AG09319 (cell line): ENCODE measurements at regions not wholly inside any gene's neighbourhood (a gene's known extent, or its start where the extent isn't known, plus 50 kb on each side); places are given as distances from the start of the nearest gene placed in this dataset.

Experiments
- DNase-seq: peaks from one replicate; pipeline ENCODE4 v3.0.0-alpha.2; 2010; ENCODE audit warnings: low read depth; ENCODE audit errors: extremely low read depth
- CTCF ChIP-seq: IDR thresholded peaks from 2 replicates; pipeline ENCODE4 v1.5.1; 2011; ENCODE audit warnings: low read depth, mild to moderate bottlenecking, inconsistent platforms, low read length, moderate library complexity

DNA sequence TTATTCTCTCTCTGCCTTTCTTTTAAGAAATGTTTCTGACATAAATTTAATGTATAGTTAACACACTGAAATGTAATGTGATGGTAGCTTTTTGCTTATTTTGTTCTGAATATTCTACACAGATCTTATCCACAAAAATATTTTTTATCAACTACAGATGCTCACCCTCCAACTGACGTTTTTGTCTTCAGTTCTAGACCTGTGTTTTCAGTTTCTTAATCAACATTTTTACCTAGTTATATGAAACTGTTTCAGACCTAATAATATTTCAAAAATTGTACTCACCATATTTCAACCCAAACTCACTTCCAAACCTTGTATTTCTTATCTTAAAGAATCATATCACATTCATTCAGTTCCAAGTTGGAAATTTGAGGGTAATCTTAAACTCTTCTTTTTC, 452.8 kb downstream of the RFPL4B start:
- no peak for DNase-seq
- TF ChIP-seq CTCF: no peak

DNA sequence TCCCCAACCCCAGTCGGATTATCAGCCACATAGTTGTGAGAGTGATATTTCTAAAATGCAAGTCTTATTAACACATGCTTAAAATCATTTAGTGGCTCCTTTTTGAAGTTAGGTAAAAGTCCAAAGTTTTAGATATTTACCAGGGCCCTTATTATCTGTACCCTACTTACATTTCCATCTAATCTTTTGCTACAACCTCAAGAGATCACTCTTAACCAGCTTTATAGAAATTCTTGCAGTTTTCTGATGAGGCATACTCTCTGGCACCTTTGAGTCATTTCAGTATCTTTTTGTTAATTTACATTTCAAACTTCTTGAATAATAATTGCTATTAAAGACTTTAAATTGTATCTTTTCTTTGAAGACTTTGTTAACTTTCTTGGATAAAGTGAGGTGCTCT, 453.3 kb downstream of the RFPL4B start:
- DNase-seq: no peak
- no peak for TF ChIP-seq CTCF

DNA sequence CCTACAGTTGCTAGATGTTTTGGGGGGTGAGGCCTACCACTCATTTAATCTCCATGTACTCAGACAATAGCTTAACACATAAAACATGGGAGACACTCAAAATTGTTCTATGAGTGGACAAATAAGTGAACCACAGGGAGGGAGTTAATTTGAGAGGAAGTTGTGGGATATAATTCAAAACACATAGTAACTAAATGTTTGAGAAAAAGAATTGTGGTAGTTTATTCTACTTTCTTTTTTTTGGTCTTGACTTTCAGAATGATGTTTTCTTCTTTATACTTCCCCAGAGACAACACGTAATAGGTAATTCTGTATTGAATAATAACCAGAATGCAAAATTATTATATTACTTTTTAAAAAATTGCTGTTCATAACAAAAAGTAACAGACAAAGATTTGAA, 453.8 kb downstream of the RFPL4B start:
- DNase-seq: no peak
- TF ChIP-seq CTCF: no peak

DNA sequence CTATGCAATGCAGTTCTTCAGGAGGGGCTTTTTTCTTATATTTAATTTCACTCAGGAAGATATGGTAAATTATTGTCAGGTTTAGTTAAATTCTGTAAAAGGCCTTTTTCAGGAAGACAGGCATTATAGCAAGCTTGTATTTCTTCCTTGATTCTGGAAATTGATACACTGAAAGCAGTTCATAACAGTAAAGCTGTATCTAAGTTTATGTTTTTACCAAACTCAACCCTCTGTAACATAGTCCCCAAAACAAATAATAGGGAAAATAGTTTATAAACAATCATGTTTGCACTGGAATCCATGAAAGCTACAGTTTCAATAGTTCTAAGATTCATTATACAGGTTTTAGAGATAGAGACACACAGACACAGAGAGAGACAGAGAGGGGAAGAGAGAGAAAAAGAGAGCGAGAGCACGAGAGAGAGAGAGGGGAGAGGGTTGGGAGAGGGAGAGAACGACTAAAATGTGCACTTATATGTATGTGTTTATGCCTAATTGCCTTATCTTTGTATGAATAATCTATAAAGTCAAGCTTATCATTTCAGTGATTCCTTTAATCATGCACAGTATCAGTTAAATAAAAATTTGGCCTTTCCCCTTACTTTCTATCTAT, 454.4 kb downstream of the RFPL4B start:
- no peak for TF ChIP-seq CTCF
- DNase-seq: no peak

DNA sequence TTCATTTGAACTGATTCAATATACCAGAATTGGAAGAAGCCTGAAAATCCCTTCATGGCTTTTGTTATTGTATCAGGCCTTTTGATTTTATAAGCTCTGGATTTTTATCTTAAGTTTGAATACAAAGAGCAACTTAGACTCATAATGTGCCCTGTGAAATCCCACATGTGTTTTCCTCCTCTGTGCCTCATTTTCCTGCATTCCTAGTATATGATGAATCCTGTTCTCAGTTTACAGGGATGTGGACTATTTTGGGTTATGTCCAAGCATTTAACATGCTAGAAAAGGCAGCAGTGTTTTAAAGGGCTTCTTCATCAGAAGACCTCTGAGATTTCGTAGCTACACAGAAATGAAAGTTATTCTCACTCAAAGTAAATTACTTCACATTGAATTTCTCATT, 455.0 kb downstream of the RFPL4B start:
- peak; percentile 79 for DNase-seq
- no peak for TF ChIP-seq CTCF

DNA sequence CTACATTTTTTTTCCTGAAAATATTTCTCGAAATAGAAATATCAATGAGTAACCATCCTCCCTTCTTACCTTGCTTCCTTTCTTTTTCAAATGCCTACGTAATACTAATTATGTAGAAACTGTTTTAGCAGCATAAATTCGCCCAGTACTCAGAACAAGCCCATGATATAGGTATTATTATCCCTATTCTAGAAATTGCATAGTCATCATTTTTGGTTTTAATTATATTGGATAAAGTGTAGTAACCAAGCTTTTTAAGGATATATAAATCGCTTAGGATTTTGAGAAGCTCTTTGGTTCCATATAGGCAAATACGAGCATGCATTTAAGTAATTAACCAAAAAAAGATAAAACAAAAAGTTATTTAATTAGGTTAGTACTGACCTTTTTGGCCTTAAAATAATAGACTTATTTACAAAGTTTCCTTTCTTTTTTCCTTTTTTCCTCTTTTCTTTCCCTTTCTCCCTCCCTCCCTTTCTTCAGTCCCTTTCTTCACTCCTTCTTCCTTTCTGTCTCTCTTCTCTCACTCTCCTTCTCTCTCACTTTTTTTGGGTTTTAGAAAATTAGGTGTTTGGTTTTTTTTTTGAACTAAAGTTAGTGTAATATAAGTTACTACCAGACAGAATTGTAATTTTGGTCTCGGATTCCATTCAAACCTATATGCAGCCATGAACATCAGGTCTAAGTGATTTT, 457.7 kb downstream of the RFPL4B start:
- DNase-seq: no peak
- no peak for TF ChIP-seq CTCF

GRCh38 chr6:112806163-112806865, 459.2 kb downstream of the RFPL4B start:
- TF ChIP-seq CTCF: no peak

More at GRCh38 chr6:112806163-112806865, 459.2 kb downstream of the RFPL4B start:
- DNase-seq: peak; percentile 14
